ENCODE measurements at regions not wholly inside any gene's neighbourhood (a gene's known extent, or its start where the extent isn't known, plus 50 kb on each side); places are given as distances from the start of the nearest gene placed in this dataset.
"Not testable (repeated sequence)": the region's sequence is repeated elsewhere in the genome, so short reads cannot be mapped to it uniquely, and the experiment has no call there.

- no peak for DNase-seq (ENCODE audit: low spot score)
- no peak for ATAC-seq
- intact Hi-C loops (cut with DNase I): loop anchor here (5.0 kb wide), 1 partner anchor 90 kb away; no protein-coding TSS in a partner anchor
Observed at GRCh38 chr20:1801929-1802306, 93.3 kb upstream of the SIRPA start.

- intact Hi-C loops (cut with DNase I): loop anchor here (5.0 kb wide), 1 partner anchor 91 kb away; no protein-coding TSS in a partner anchor
- DNase-seq (ENCODE audit: low spot score) (no peak), ATAC-seq (no peak)
Observed at GRCh38 chr20:1801225-1801928, 93.8 kb upstream of the SIRPA start.

GRCh38 chr20:1800777-1801176 is 94.4 kb upstream of the SIRPA start:
- ATAC-seq: no peak
- intact Hi-C loops (cut with DNase I): loop anchor here (1.0 to 5.0 kb wide), 2 partner anchors 92 to 344 kb away; no protein-coding TSS in a partner anchor
- DNase-seq (ENCODE audit: low spot score): no peak

GRCh38 chr20:1800180-1800579 is 95.0 kb upstream of the SIRPA start:
- intact Hi-C loops (cut with DNase I): loop anchor here (1.0 to 5.0 kb wide), 2 partner anchors 92 to 344 kb away; no protein-coding TSS in a partner anchor
- ATAC-seq: no peak
- DNase-seq (ENCODE audit: low spot score): no peak

GRCh38 chr20:1799746-1800145 is 95.5 kb upstream of the SIRPA start:
- not testable (repeated sequence) for ATAC-seq; DNase-seq (ENCODE audit: low spot score)
- intact Hi-C loops (cut with DNase I): loop anchor here (1.0 to 5.0 kb wide), 2 partner anchors 93 to 345 kb away; no protein-coding TSS in a partner anchor

- ATAC-seq (no peak), DNase-seq (ENCODE audit: low spot score) (no peak)
- intact Hi-C loops (cut with DNase I): no loop called here
Observed at GRCh38 chr20:1798982-1799381, 96.2 kb upstream of the SIRPA start.

- intact Hi-C loops (cut with DNase I): no loop called here
- DNase-seq (ENCODE audit: low spot score) (no peak), ATAC-seq (no peak)
Observed at GRCh38 chr20:1793821-1794220, 101.4 kb upstream of the SIRPA start.

- DNase-seq (ENCODE audit: low spot score): no peak
- intact Hi-C loops (cut with DNase I): no loop called here
- ATAC-seq: no peak
Observed at GRCh38 chr20:1792274-1792673, 102.9 kb upstream of the SIRPA start.

GRCh38 chr20:1790386-1790785 is 104.8 kb upstream of the SIRPA start:
- DNase-seq (ENCODE audit: low spot score) (no peak), ATAC-seq (no peak)
- intact Hi-C loops (cut with DNase I): no loop called here

GRCh38 chr20:1788044-1788443 is 107.2 kb upstream of the SIRPA start:
- no peak for DNase-seq (ENCODE audit: low spot score)
- no peak for ATAC-seq
- intact Hi-C loops (cut with DNase I): loop anchor here (10.0 kb wide), 1 partner anchor 327 kb away; no protein-coding TSS in a partner anchor

- intact Hi-C loops (cut with DNase I): loop anchor here (10.0 kb wide), 1 partner anchor 328 kb away; no protein-coding TSS in a partner anchor
- DNase-seq (ENCODE audit: low spot score) (no peak), ATAC-seq (no peak)
Observed at GRCh38 chr20:1786486-1786885, 108.7 kb upstream of the SIRPA start.

GRCh38 chr20:1784586-1784985 is 110.6 kb upstream of the SIRPA start:
- ATAC-seq (no peak), DNase-seq (ENCODE audit: low spot score) (no peak)
- intact Hi-C loops (cut with DNase I): loop anchor here (10.0 kb wide), 1 partner anchor 330 kb away; no protein-coding TSS in a partner anchor

- DNase-seq (ENCODE audit: low spot score) (no peak), ATAC-seq (no peak)
- intact Hi-C loops (cut with DNase I): loop anchor here (10.0 kb wide), 1 partner anchor 332 kb away; no protein-coding TSS in a partner anchor
Observed at GRCh38 chr20:1783245-1783644, 112.0 kb upstream of the SIRPA start.

- no peak for ATAC-seq
- intact Hi-C loops (cut with DNase I): loop anchor here (10.0 kb wide), 1 partner anchor 333 kb away; no protein-coding TSS in a partner anchor
- no peak for DNase-seq (ENCODE audit: low spot score)
Observed at GRCh38 chr20:1782181-1782580, 113.0 kb upstream of the SIRPA start.

- intact Hi-C loops (cut with DNase I): no loop called here
- DNase-seq (ENCODE audit: low spot score): no peak
- ATAC-seq: no peak
Observed at GRCh38 chr20:1779567-1779966, 115.6 kb upstream of the SIRPA start.

- no peak for ATAC-seq
- no peak for DNase-seq (ENCODE audit: low spot score)
- intact Hi-C loops (cut with DNase I): no loop called here
Observed at GRCh38 chr20:1778338-1778737, 116.9 kb upstream of the SIRPA start.

- DNase-seq (ENCODE audit: low spot score) (no peak), ATAC-seq (no peak)
- intact Hi-C loops (cut with DNase I): no loop called here
Observed at GRCh38 chr20:1777476-1777820, 117.8 kb upstream of the SIRPA start.

- intact Hi-C loops (cut with DNase I): no loop called here
- DNase-seq (ENCODE audit: low spot score): peak; percentile 94
- ATAC-seq: peak; percentile 98
Observed at GRCh38 chr20:1776681-1777475, 118.3 kb upstream of the SIRPA start.

GRCh38 chr20:1775117-1775516 is 117.5 kb upstream of the SIRPG start:
- intact Hi-C loops (cut with DNase I): no loop called here
- ATAC-seq: no peak
- no peak for DNase-seq (ENCODE audit: low spot score)

- ATAC-seq (no peak), DNase-seq (ENCODE audit: low spot score) (no peak)
- intact Hi-C loops (cut with DNase I): no loop called here
Observed at GRCh38 chr20:1774479-1774878, 116.9 kb upstream of the SIRPG start.

Measured in sciatic nerve (tissue), 2 donors.